Suprapubic skin (tissue), 4 donors: ENCODE measurements at regions not wholly inside any gene's neighbourhood (a gene's known extent, or its start where the extent isn't known, plus 50 kb on each side); places are given as distances from the start of the nearest gene placed in this dataset.

Source experiments
- DNase-seq, 2 donors: peaks; one replicate each; pipeline ENCODE4 v3.0.0-alpha.2; 2019; ENCODE audit warnings: low spot score in 2 of 2
- H3K27ac ChIP-seq: fragments of 200-600 bp; sonication (generic); one replicate; pipeline ENCODE4 v1.5.1; 2019
- H3K27me3 ChIP-seq: fragments of 200-600 bp; sonication (generic); one replicate; pipeline ENCODE4 v1.5.1; 2019
- H3K36me3 ChIP-seq: fragments of 200-600 bp; sonication (generic); one replicate; pipeline ENCODE4 v1.5.1; 2019
- H3K4me1 ChIP-seq: fragments of 200-600 bp; sonication (generic); one replicate; pipeline ENCODE4 v1.5.1; 2019
- H3K4me3 ChIP-seq: fragments of 200-600 bp; sonication (generic); one replicate; pipeline ENCODE4 v1.5.1; 2019; ENCODE audit warnings: mild to moderate bottlenecking
- H3K9me3 ChIP-seq: fragments of 200-600 bp; sonication (generic); one replicate; pipeline ENCODE4 v1.5.1; 2019
- EP300 ChIP-seq: sonication (generic); formaldehyde crosslinking; IDR thresholded peaks from one replicate; pipeline ENCODE4 v1.6.1; 2017; ENCODE audit warnings: antibody characterized with exemption
- POLR2A ChIP-seq, 2 donors: fragments of 450-650 bp; IDR thresholded peaks; one replicate each; pipeline ENCODE4 v1.6.1; 2017; ENCODE audit warnings: antibody characterized with exemption in 2 of 2, mild to moderate bottlenecking in 2 of 2, moderate library complexity in 2 of 2
- POLR2AphosphoS5 ChIP-seq, 3 donors: sonication (generic); formaldehyde crosslinking; IDR thresholded peaks; one replicate each; pipeline ENCODE4 v1.6.1; 2017; ENCODE audit warnings: antibody characterized with exemption in 3 of 3
- WGBS: methylation state at CpG from one replicate; pipeline ENCODE4 v1.1.5; 2018; 5-methylcytosine and 5-hydroxymethylcytosine counted together
- TF ChIP-seq, protein P1 (sequence below), 2 donors: fragments of 200-600 bp in 1 of 2; fragments of 450-650 bp in 1 of 2; sonication (generic) in 1 of 2; IDR thresholded peaks; one replicate each; pipeline ENCODE4 v1.5.1; 2016 to 2019; ENCODE audit warnings: antibody characterized with exemption in 2 of 2, mild to moderate bottlenecking in 1 of 2, moderate library complexity in 1 of 2

DNA sequence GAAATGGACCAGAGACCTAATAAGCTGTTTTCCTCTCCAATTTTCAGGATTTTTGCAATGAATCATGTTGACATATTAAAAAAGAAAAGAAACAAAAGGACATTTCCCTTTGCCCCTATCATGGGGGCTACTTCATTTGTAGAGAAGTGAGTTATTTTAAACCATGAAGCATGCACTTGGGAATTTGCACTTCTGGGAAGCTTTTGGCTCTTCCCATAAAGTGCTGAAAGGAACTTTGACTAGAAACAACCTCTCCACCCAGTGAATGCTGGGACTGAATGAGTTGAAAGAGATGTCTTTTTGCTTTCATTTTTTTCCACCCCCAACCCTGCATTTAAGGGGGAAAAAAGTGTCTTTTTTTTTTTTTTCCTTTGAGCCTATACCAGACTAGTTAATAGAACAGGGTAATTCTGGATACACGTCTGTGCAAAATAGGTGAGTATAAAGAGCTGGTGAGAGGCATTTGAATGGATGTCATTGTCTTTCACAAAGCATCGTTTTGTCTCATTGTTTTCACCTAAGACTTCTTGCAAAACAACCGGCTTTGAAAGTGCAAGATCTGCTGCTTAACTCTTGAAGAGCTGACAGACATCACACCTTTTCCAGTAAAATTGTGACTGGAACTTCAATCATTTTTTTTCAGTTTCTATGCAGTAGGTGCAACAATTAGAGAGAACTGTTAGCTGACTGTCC lies 138.7 kb upstream of the BACH2 start:
- no peaks in the 10 kb centered on the region for H3K9me3 ChIP-seq
- H3K27ac ChIP-seq = no peak overlapping the region
- 35% methylated on average over 3 of the region's 3 CpGs for WGBS
- no peak overlapping the region for H3K4me3 ChIP-seq
- no peaks in the 10 kb centered on the region for H3K36me3 ChIP-seq
- no peaks in the 10 kb centered on the region for H3K27me3 ChIP-seq
- H3K4me1 ChIP-seq = peaks cover 4% of the 10 kb centered on the region
- TF ChIP-seq POLR2AphosphoS5 (IDR thresholded peaks at IDR 0.05) (no peak), EP300 (no peak), POLR2A (IDR thresholded peaks at IDR 0.05) (no peak)
- TF ChIP-seq, protein P1, sequence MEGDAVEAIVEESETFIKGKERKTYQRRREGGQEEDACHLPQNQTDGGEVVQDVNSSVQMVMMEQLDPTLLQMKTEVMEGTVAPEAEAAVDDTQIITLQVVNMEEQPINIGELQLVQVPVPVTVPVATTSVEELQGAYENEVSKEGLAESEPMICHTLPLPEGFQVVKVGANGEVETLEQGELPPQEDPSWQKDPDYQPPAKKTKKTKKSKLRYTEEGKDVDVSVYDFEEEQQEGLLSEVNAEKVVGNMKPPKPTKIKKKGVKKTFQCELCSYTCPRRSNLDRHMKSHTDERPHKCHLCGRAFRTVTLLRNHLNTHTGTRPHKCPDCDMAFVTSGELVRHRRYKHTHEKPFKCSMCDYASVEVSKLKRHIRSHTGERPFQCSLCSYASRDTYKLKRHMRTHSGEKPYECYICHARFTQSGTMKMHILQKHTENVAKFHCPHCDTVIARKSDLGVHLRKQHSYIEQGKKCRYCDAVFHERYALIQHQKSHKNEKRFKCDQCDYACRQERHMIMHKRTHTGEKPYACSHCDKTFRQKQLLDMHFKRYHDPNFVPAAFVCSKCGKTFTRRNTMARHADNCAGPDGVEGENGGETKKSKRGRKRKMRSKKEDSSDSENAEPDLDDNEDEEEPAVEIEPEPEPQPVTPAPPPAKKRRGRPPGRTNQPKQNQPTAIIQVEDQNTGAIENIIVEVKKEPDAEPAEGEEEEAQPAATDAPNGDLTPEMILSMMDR (IDR thresholded peaks at IDR 0.05) = no peak
- DNase-seq = no peak

DNA sequence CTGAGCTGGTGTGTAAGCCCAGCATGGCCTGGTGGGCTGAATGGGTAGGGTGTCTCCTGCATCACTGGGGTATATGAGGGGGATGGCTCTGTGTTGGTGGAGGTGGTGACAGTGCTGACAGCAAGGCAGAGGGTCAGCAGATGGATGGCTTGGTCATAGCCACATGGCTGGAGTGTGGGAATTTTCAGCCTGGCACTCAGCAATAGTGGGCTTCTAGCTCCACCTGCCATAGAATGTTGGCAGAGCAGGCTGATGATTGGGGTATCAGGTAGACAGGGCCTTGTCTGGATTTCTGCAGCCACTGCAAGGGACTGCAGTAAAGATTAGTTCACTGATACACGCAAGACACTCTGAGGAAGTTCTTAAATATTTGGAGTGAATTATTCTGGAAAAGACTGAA lies 137.5 kb upstream of the BACH2 start:
- Histone ChIP-seq H3K4me3 (no peak overlapping the region), H3K9me3 (no peaks in the 10 kb centered on the region), H3K27ac (no peak overlapping the region), H3K4me1 (peaks cover 4% of the 10 kb centered on the region), H3K27me3 (no peaks in the 10 kb centered on the region), H3K36me3 (no peaks in the 10 kb centered on the region)
- 100% methylated on average over 1 of the region's 1 CpG for WGBS
- TF ChIP-seq POLR2A (IDR thresholded peaks at IDR 0.05) = no peak
- no peak for TF ChIP-seq EP300
- no peak for DNase-seq

DNA sequence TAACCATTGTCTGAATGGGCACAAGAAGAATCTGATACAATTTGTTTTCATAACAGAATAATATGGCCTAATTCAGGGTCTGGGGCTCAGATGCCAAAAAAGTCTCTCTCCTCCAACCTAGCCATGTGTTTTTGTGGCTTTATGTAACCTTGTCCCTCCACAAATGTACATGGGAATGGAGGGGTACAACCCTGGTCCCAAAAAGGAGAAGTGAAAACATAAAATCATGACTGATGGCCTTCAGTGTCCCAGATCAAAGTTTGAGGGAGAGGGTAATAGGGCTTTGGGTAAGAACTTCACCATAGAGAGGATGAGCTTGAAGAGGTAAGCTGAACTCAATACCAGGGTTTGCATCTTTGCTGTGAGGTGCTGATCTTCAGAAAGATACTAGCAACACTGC lies 136.3 kb upstream of the BACH2 start:
- TF ChIP-seq, protein P1 (IDR thresholded peaks at IDR 0.05) = no peak
- TF ChIP-seq POLR2A (IDR thresholded peaks at IDR 0.05) = no peak
- no peak for TF ChIP-seq EP300
- no peak for TF ChIP-seq POLR2AphosphoS5 (IDR thresholded peaks at IDR 0.05)
- Histone ChIP-seq H3K36me3 (no peaks in the 10 kb centered on the region), H3K4me1 (peaks cover 4% of the 10 kb centered on the region), H3K27ac (no peak overlapping the region), H3K27me3 (no peaks in the 10 kb centered on the region), H3K4me3 (no peak overlapping the region), H3K9me3 (no peaks in the 10 kb centered on the region)
- no peak for DNase-seq

DNA sequence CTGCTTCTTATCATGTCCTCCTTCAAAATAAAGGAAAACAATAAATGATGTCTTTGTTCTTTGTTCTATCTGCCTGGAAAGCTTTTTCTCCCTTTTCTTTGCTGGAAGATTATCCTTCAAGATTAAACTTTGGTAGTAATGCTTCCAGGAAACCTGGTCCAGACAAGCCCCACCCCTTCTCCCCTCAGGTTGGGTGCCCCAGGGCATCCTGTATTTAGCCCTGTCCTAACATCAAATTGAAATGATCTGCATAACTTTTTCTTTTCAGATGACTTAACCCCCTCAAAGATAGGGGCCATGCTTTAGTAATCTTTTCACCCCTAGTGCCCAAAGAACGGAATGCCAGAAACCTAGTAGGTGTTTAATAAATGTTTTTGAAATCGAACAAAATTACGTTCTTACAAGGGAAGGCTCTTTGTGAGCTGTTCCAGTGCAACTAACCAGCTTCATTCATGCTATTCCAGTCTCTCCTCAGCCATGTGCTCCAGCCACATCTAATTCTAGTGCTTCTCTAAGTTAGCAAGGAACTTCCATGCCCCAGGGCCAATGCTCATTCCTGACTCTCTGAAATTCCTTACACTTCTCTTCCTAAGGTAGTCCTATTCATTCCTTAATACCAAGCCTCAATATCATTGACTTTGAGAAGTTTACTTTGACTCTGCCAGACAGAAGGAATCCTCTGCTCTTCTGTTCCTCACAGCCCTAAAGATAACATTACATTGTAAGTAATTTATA lies 135.6 kb upstream of the BACH2 start:
- Histone ChIP-seq H3K4me1 (peaks cover 4% of the 10 kb centered on the region), H3K4me3 (no peak overlapping the region), H3K36me3 (no peaks in the 10 kb centered on the region), H3K27me3 (no peaks in the 10 kb centered on the region), H3K27ac (no peak overlapping the region), H3K9me3 (no peaks in the 10 kb centered on the region)
- DNase-seq = no peak
- no peak for TF ChIP-seq EP300
- TF ChIP-seq POLR2A (IDR thresholded peaks at IDR 0.05) = no peak
- TF ChIP-seq, protein P1 (IDR thresholded peaks at IDR 0.05) = no peak
- no peak for TF ChIP-seq POLR2AphosphoS5 (IDR thresholded peaks at IDR 0.05)
- 91% methylated on average over 3 of the region's 3 CpGs for WGBS

GRCh38 chr6:90431576-90431975 lies 134.9 kb upstream of the BACH2 start:
- Histone ChIP-seq H3K27ac (no peak overlapping the region), H3K9me3 (no peaks in the 10 kb centered on the region), H3K27me3 (no peaks in the 10 kb centered on the region), H3K4me3 (no peak overlapping the region), H3K4me1 (peaks cover 4% of the 10 kb centered on the region), H3K36me3 (no peaks in the 10 kb centered on the region)
- DNase-seq = no peak
- TF ChIP-seq, protein P1 (IDR thresholded peaks at IDR 0.05) = no peak
- TF ChIP-seq EP300 = no peak
- no peak for TF ChIP-seq POLR2AphosphoS5 (IDR thresholded peaks at IDR 0.05)
- no peak for TF ChIP-seq POLR2A (IDR thresholded peaks at IDR 0.05)
